Erythroblast (primary cell): ENCODE measurements at regions not wholly inside any gene's neighbourhood (a gene's known extent, or its start where the extent isn't known, plus 50 kb on each side); places are given as distances from the start of the nearest gene placed in this dataset.

Experiments
- GATA1 ChIP-seq: IDR thresholded peaks from 2 replicates; pipeline ENCODE4 v1.6.1; 2011; ENCODE audit warnings: low read depth, mild to moderate bottlenecking, control low read depth, low read length, moderate library complexity
- POLR2A ChIP-seq: IDR thresholded peaks from 2 replicates; pipeline ENCODE4 v1.6.1; 2011; ENCODE audit warnings: mild to moderate bottlenecking, low read length

GRCh38 chr11:122224867-122225266 is 108.9 kb upstream of the BLID start:
- TF ChIP-seq POLR2A (no peak), GATA1 (no peak)
